GM21723 (cell line): ENCODE measurements at regions not wholly inside any gene's neighbourhood (a gene's known extent, or its start where the extent isn't known, plus 50 kb on each side); places are given as distances from the start of the nearest gene placed in this dataset.

Experiments
- ATAC-seq: cut with Tn5 transposase; IDR thresholded peaks from one replicate; pipeline ENCODE4 v1.9.1; 2021; ENCODE audit warnings: mild to moderate bottlenecking, moderate library complexity; ENCODE audit not compliant: unreplicated experiment

- no peak for ATAC-seq
These were observed 291.2 kb upstream of the DMRT1 start for GRCh38 chr9:550333-550732.

GRCh38 chr9:551986-552929, 289.2 kb upstream of the DMRT1 start:
- no peak for ATAC-seq

GRCh38 chr9:555493-555892, 286.0 kb upstream of the DMRT1 start:
- ATAC-seq, result no peak

- no peak for ATAC-seq
These were observed 285.3 kb upstream of the DMRT1 start for GRCh38 chr9:556199-556598.

- no peak for ATAC-seq
These were observed 284.8 kb upstream of the DMRT1 start for GRCh38 chr9:556675-557074.

- ATAC-seq, result no peak
These were observed 283.8 kb upstream of the DMRT1 start for GRCh38 chr9:557601-558201.

- no peak for ATAC-seq
These were observed 280.1 kb upstream of the DMRT1 start for GRCh38 chr9:561427-561826.

- no peak for ATAC-seq
These were observed 278.3 kb upstream of the DMRT1 start for GRCh38 chr9:563200-563599.

- ATAC-seq, result no peak
These were observed 276.0 kb upstream of the DMRT1 start for GRCh38 chr9:565528-565927.

GRCh38 chr9:567128-567746, 274.3 kb upstream of the DMRT1 start:
- peak; percentile 92 for ATAC-seq

GRCh38 chr9:567747-568305, 273.7 kb upstream of the DMRT1 start:
- ATAC-seq, result peak; percentile 17

- ATAC-seq, result no peak
These were observed 272.2 kb upstream of the DMRT1 start for GRCh38 chr9:569296-569695.

GRCh38 chr9:570187-570586, 271.3 kb upstream of the DMRT1 start:
- ATAC-seq, result no peak

- ATAC-seq, result no peak
These were observed 270.4 kb upstream of the DMRT1 start for GRCh38 chr9:571066-571465.

GRCh38 chr9:571741-572140, 269.8 kb upstream of the DMRT1 start:
- no peak for ATAC-seq

- no peak for ATAC-seq
These were observed 267.6 kb upstream of the DMRT1 start for GRCh38 chr9:573691-574410.

- no peak for ATAC-seq
These were observed 266.4 kb upstream of the DMRT1 start for GRCh38 chr9:575139-575538.

GRCh38 chr9:580652-581342, 260.7 kb upstream of the DMRT1 start:
- ATAC-seq, result no peak

GRCh38 chr9:581673-582497, 259.6 kb upstream of the DMRT1 start:
- ATAC-seq, result no peak
